AML-193 (cell line): ENCODE measurements at regions not wholly inside any gene's neighbourhood (a gene's known extent, or its start where the extent isn't known, plus 50 kb on each side); places are given as distances from the start of the nearest gene placed in this dataset.
A peak's percentile ranks its signal among the peaks of the same experiment; 100 is the strongest.

Experiments
- DNase-seq, 2 experiments: peaks; one replicate each; lab custom pipeline; 2025; lab: John Stamatoyannopoulos, UW

DNA sequence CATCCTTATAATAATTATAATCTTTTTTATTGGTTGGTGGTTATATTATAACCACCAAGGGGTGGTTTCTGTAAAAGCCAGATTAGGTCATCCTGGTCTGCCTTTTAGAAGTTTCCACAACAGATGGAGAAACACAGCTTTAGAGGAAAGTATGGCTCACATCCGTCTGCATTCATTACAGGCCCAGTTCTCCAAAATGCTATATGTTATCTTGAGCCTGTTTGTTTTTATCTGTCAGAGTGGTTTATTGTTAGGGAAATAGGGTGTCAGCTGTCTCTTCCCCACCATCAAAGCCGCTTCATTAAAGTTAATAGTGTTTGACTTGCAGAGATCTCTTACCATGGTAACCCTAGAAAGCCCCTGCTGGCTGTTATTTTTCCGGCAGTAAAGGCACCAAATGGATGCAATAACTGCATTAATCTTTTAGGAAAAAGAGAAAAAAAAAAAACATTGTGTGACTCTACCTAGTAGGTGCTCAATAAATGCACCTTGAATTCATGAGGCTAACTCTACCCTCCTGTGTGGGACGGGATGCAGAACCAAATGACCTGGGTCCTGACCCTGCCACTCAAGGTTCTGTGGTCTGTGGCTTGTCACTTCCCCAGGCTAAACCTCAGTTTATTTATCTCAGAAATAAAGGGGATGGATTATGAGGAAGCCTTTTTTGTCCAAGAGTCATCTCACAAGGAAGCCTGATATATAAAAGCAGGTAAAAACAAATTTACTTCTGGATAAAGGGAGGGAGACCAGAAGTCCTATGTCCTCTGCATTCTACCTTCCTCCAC, 118.3 kb downstream of the WT1 start:
- DNase-seq: no peak

DNA sequence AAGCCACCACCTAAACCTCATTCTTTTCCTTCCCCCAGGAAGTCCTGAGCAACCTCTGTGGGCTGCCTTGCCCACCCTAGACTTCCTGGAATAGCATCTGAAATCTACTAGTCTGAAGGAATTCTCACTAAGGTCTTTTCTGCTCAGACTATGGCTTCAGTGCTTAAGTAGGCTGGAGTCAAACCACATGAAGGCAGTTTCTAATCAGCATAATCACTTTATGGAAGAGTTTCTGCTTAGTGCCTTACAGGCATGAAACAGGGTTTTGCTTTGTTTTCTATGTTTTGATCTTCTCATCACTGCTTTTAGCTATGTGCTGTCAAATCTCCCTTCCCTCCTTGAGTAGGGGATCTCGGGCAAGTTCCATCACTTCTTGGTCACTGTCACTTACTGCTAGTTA, 117.7 kb downstream of the WT1 start:
- no peak for DNase-seq

DNA sequence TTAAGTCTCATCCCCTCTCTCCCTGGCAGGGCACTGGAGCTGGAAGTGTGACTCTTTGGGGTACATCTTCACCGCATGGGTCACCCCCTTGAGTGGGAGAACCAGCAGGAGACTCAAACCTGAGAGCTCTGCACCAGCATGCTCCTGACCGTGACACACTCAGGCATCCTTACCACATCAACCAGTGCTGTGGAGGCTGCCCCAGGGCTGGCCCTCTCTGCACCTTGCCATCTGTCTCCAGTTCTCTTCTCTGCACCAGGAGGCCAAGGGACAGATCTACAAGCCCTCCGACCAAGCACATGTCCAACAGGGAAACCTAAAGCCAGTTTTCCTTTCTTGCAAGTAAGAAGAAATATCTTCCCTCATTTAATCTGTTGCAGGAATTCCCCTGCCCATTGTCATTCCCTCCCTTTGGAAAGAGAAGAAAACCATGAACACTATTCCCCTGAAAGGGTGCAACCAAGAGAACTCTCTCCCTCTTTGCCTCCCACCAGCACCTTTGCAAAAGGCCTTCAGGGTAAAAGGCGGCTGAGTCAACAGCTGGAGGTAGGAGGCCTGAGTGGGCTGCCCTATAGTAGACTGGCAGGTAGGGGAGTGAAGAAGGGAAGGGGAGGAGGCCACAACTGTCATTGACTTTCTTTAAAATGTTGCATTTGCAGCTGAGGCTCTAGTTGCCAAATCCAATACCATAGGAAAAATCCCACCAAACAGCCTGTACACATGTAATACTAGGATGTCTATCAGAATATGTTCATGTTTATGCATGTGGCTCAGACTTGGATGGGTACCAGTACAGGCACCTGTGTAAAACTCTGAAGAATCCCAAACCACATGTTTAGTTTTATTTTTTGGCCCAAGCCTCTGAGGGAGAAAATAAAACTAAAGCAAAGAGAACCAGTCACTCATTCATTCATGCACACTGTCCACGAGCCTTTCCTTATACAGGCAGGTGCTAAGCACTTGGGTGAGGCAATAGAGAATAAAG, 117.0 kb downstream of the WT1 start:
- DNase-seq: no peak

DNA sequence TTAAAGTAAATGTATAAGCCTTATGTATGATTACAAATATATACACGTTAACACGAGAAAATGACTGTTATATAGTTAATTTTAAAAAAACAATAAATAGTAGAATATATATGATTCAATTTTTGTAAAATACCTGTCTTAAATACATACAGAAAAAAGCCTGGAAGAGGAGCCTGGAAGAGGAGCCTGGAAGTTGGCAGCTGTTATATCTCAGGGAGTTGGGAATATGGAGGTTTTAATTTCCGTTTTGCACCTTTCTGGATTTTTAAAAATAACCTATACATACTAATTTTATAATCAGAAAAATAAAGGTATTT, 111.6 kb downstream of the WT1 start:
- DNase-seq: no peak

DNA sequence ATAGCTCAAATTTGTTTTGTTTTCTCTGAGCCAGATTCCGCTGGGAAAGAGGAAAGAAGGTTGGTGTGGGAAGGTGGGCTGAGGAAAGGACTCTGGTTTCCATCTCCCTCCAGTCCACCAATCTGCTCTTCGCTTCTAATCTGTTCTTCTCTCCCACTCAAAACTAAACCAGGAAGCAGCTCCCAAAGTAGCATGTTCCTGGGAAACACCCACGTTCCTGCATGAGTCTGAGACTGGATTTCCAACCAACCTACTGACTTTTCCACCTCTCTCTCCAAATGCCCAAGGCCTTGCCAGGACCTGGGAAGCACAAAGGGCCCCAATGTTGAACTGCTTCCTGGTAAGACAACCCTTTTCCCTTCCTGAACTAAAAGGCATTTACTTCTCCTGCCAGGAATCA, 110.2 kb downstream of the WT1 start:
- no peak for DNase-seq

DNA sequence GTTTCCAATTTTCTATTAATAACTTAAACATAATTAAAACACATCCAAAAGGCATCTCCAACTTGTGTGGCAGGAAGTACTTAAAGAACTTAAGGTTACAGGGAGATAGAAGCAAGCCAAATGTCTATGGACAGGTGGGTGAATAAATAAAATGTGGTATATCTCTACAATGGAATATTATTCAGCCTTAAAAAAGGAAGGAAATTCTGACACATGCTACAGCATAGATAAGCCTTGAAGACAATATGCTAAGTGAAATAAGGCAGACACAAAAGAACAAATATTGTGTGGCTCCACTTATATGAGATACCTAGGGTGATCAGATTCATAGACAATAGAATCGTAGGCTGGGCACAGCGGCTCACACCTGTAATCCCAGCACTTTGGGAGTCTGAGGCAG, 109.6 kb downstream of the WT1 start:
- no peak for DNase-seq

DNA sequence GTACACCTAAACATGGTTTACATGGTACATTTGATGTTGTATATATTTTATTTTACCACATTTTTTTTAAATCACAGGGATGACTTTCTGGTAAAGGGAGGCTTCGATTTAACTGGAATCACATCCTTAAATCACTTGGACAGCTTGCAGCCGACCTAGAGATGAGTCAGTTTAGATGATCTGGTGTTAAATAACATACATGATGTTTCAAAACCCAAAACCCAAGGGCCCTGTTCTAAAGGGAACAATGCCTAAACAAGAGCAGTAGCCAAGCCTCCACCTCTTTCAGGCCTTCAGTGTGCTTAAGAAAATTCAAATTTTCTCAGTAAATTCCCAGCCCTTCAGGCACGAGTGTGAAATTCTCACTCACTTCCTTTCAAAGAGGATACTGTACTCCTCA, 108.8 kb downstream of the WT1 start:
- no peak for DNase-seq

DNA sequence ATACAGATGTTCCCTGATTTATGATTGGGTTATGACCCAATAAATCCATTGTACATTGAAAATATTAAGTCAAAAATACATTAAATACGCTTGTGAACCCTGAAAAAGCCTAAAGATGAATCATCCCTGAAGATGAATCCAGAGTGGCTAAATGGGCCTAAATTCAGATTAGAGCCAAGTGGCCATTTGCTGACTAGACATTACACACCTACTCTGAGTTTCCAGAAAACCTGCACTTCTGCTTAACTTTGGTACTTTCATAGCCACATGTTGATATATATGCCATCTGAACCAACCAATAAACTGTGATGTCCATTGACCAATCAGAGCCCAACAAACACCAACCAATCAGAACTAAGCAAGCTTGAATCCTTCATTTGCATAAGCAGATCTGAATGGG, 106.9 kb downstream of the WT1 start:
- no peak for DNase-seq

DNA sequence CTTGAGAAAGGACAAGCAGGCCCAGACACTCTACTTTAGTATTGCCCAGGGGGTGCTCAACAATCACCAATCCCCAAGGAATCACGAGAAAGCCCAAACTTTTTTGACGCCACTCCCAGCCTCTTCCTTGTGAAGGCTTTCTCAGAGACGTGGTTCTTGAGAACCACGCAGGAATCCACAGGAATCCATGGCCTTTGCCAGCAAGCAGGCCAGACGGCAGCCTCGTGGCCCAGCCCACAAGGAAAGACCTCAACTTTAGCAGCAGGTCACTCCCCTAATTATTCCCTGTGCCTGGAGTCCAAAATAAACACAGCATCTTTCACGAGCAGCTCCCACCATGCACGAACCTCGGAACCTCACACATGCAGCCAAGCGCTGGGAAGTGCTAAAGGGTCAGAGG, 104.2 kb downstream of the WT1 start:
- no peak for DNase-seq

DNA sequence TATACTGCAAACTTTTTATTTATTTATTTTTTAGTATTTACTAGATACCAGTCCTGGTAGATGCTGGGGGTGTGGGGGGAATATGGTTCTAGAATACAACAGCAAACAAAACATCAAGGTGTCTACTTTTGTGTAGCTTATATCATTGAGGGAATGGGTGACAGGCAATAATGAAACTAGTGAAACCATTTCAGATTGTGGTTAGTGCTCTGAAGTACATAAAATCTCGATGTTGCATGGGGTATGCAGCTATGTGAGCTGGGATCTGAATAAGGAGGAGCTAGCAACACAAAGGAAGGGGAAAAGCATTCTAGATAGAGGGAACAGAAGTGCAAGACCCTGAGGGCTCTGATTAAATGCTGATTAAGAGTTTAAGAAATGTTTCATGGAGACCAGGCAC, 103.5 kb downstream of the WT1 start:
- DNase-seq: no peak

DNA sequence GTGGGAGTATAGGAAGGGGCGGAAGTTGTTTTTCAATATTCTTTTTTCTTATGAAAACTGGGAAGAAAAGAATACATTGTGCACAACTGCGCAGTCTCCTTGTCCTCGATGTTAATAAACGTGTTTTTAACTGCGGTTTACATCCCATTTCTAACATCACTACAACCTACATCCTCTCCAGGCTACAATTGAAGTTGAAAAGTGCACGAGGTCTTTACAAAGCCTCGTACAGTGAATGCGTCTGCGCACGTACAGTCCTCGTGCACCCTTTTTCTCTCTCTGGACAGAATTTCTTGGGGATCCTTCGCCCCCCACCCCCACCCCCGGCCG, 102.4 kb downstream of the WT1 start:
- no peak for DNase-seq

DNA sequence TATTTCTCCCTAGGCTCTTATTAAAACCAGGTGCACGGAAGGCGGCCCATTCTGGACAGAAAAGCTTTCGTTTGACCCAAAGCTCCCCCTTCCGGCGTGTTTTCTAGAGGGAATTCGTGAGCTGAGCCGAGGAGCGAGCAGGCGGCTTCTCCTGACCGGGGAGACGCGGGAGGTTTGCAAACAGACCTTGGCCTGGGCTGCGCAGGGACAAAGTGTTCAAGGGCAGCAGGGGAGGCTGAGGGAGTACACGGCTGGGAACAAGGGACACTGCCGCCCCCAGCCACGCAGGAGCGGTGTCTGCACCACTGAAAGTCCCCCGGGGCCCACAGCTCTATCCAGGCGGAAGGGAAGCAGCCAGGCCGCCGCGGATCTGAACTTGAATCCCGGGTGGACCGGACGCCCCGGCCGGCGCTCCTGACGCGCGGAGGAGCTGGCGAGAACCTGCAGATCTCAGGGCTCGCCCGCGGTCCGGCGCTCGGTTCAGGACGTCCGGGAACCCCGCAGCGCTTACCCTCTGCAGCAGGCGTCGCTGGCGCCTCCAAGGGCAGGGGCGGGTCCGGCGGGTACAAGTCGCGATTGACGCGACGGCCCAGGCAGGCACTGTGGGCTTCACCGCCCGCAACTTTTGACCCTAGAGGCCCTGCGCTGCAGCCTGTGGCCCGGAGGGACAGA, 101.9 kb downstream of the WT1 start:
- DNase-seq: peak in 1 of 2 experiments; percentile 2

DNA sequence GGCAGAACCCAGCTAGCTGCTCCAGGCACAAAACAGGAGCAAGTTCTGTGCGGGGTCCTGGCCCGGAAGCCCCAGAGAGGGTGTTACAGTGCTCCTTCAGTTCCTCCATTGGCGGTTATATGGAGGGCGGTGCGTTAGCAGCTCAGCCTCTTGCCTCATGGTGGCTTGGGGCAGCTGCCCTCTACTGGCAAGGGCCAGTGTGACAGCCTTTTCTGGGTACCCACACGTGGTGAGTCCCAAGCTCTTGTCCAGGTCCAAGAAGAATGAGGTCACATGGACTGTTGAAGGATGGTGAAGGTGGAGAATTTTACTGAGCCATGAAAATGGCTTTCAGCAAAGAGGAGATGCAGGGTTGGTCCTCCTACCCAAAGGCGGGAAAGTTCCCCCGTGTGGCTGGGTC, 100.5 kb downstream of the WT1 start:
- no peak for DNase-seq
